ENCODE measurements at regions not wholly inside any gene's neighbourhood (a gene's known extent, or its start where the extent isn't known, plus 50 kb on each side); places are given as distances from the start of the nearest gene placed in this dataset.

GRCh38 chr1:61627365-61627764 is 97.6 kb downstream of the TM2D1 start:
- no peak for DNase-seq (ENCODE audit: low read depth in 2 of 2)

GRCh38 chr1:61626816-61627215 is 98.1 kb downstream of the TM2D1 start:
- no peak for DNase-seq (ENCODE audit: low read depth in 2 of 2)

- DNase-seq (ENCODE audit: low read depth in 2 of 2): no peak
Measured at GRCh38 chr1:61623852-61624251, 101.1 kb downstream of the TM2D1 start.

- no peak for DNase-seq (ENCODE audit: low read depth in 2 of 2)
Measured at GRCh38 chr1:61620536-61620935, 104.4 kb downstream of the TM2D1 start.

DNA sequence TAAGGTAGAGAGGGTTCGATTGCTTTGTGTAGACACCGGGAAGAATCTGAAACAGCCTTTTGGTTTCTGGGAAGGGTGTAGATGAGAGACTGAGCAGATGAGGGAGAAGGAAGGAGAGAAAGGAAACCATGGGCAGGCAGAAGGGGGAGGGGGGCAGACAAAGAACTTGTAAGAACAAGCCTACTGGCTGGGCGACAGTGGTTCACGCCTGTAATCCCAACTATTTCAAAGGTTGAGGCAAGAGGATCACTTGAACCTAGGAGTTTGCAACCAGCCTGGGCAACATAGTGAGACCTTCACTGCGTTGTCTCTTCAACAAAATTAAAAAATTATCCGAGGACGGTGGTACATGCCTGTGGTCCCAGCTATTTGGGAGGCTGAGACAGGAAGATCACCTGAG is 106.2 kb downstream of the TM2D1 start:
- DNase-seq (ENCODE audit: low read depth in 2 of 2): no peak

DNA sequence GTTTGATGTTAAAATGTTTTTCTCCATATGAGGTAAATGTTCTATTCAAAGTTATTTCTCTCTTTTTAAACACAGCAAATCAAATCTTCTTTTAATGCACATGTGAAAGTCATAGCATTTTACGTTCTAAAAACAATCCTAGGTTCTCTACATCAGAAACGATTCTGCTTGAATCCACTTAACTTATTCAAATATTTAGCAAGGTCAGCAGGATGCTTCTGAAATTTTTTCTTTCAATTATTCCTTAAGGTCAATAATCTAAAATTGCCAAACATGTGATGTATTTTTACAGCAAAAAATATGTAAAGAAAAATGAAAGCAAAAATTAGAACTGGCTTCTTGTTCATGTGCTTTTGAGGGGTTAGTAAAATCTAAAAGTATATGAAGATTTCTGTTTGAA is 106.7 kb downstream of the TM2D1 start:
- DNase-seq (ENCODE audit: low read depth in 2 of 2): no peak

DNA sequence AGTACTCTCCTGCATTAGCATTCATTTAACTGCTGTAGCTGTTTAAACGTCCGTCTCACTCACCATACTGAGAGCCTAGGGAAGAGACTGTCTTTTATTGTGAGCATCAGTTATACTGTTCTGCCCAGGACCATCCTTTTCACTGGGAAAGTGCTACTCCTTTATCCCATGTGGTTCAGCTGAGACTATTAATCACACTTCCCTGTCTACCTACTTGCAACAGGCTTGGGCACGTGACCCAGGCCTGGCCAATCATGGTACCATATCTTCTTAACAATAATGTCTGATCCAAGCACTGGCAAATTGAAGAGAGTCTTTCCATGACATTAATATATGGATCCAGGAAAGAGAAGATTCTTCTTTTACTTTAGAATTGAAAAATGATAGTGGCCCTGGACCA is 108.1 kb downstream of the TM2D1 start:
- DNase-seq (ENCODE audit: low read depth in 2 of 2): no peak

GRCh38 chr1:61612602-61613001 is 112.3 kb downstream of the TM2D1 start:
- DNase-seq (ENCODE audit: low read depth in 2 of 2): no peak

DNA sequence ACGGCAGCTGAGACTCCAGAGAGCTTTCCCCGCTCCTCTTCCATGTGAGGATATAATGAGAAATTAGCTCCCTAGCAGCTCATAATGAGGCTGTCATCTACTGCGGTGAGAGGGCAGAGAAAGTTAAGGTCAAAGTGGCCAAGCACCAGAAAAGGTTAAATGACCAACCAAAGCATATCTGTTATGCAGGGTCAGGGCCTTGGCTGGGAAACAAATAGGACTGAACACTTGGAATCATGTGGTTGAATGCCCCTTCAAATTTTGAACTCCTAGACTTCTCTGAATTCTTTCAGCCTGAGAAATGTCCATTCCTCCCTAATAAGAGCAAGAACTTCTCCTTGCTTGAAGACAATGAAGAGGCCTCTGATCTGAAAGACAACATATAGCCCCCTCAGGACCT is 115.9 kb downstream of the TM2D1 start:
- DNase-seq (ENCODE audit: low read depth in 2 of 2): no peak

- no peak for DNase-seq (ENCODE audit: low read depth in 2 of 2)
Measured at GRCh38 chr1:61607448-61607847, 117.5 kb downstream of the TM2D1 start.

DNA sequence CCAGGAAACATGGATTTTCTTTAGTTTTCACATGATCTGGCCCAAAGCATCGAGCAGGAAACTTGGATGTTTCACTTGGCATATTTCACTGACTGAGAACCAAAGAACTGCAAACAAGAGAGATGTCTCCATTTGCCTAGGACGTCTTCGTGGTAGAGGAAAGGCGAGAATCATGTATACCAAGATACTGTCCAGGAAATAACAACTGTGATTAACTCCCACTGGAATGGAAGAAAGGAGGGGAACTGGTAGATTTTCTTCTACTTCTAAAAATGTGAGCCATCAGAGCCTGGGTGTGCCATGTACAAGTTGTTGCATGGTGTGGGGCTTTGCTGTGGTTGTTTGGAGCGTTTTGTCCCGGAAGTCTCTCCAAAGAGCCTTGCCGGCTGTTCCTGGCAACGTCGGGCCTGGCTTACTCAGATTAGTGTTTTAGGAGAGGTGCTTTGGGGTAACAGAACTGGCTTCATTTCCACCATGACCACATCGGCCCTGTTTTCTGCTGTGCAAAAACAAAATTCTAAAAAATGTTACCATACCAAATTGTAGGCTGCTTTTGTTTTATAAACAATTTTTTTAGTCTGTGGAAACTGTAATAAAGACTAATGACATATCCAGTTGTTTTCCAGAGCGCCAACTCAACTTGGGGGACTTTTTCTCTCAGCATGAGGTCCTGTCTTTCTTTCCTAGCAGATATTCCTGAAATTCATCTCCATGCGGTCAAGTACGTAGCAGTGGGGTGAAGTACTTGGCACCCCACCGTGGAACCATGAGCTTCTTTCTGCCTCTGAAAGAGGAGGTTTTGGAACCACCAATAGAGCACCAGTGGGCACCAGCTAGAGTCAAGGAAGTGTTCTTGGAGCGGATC is 118.3 kb downstream of the TM2D1 start:
- no peak for DNase-seq (ENCODE audit: low read depth in 2 of 2)

GRCh38 chr1:61605607-61606321 is 119.2 kb downstream of the TM2D1 start:
- no peak for DNase-seq (ENCODE audit: low read depth in 2 of 2)

DNA sequence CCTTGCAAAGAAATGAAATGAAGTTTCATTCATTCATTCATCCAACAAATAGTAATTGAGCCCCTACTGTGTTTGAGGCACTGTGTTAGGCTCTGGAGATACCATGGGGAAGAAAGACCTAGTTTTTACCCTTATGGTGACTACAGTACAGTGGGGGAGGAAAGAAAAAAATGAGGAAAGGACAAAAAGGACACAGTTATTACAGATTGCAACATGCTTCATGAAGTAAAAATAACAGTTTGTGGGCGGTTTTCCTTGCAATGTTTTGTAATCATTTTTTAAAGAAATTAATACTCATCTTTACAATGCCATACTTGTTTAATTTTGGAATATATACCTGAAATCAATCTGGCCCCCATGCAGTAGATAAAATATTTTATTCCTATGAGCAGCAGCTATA is 120.3 kb downstream of the TM2D1 start:
- DNase-seq (ENCODE audit: low read depth in 2 of 2): no peak

- DNase-seq (ENCODE audit: low read depth in 2 of 2): no peak
Measured at GRCh38 chr1:61604261-61604660, 120.7 kb downstream of the TM2D1 start.

GRCh38 chr1:61602663-61603062 is 122.3 kb downstream of the TM2D1 start:
- no peak for DNase-seq (ENCODE audit: low read depth in 2 of 2)

DNA sequence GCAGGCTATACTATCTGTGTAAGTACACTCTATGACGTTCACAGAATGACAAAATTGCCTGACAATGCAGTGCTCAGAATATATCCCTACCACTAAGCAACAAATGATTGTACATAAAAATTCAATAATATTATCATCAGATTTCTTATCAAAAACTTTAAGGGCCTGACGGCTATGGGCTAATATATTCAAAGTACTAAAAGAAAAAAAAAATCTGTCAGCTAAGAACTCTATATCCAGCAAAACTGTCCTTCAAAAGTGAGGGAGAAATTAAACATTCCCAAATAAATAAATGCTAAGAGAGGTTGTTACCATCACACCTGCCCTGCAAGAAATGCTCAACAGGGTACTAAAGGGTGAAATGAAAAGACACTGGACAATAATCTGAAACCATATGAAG is 127.3 kb downstream of the TM2D1 start:
- DNase-seq (ENCODE audit: low read depth in 2 of 2): no peak

GRCh38 chr1:61593331-61593730 is 131.6 kb downstream of the TM2D1 start:
- no peak for DNase-seq (ENCODE audit: low read depth in 2 of 2)

GRCh38 chr1:61591351-61591750 is 133.6 kb downstream of the TM2D1 start:
- no peak for DNase-seq (ENCODE audit: low read depth in 2 of 2)

DNA sequence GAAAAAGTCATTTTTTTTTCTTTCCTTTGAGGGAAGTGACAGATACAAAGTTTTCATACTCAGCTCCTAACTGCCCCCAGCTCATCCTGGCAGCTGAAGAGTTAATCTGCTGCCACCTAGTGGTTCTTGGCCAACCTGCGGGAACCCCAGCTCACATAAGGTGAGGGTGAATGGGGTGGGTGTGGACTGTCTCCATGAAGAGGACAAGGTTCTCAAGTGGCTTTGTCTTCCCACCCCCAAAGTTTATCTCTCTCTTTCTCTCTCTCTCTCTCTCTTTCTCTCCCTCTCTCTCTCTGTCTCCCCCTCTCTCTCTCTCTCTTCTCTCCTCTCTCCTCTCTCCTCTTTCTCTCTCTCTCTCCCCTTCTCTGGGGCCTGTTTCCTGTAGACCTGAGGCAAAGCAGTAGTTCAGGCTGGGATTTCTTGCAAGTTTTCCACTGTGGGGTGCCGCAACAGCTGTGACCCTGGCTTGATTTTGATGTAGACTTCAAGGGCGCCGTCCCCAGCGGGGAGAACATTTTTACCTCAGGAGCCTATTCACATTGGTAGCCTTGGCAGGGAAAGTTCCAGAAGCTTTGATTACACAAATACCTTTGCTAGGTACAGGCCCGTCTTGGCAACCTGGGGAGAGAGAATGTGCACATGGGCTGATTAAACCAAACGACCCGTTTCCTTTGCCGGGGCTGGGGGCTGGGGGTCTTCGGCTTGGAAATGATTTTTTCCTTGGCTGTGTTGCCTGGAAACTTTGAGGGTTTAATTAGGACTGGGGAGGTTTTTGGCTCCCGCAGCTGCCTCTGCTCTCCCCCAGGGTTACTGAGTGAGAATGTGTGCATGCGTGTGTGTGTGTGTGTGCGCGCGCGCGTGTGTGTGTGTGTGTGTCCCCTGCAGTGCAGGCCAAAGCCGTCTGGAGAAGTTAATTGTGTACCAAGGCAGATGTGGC is 135.9 kb downstream of the TM2D1 start:
- DNase-seq (ENCODE audit: low read depth in 2 of 2): peak; percentile 7 to 8

DNA sequence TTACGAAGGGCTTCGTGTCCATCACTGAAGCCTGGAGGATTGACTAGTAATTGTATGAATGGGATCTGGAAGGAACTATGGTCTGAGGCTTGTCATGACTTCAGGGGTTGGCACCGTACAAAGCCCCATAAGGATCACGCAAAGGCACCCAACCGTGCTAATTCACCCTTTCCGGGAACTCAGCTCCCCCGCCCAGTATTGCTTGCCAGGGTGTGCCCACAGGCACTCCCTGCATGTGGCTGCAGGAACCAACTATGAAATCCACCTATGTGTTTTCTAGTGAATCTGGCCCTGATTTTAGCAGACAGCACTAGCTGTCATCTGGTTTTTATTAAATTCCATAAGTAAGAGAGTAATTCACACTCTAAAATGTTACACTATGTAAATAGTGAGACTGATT is 139.2 kb downstream of the TM2D1 start:
- DNase-seq (ENCODE audit: low read depth in 2 of 2): no peak

- DNase-seq (ENCODE audit: low read depth in 2 of 2): no peak
Measured at GRCh38 chr1:61583703-61584102, 141.2 kb downstream of the TM2D1 start.

- no peak for DNase-seq (ENCODE audit: low read depth in 2 of 2)
Measured at GRCh38 chr1:61581251-61581650, 143.7 kb downstream of the TM2D1 start.

Measured in stimulated activated CD8-positive, alpha-beta memory T cell treated with anti-CD3 and anti-CD28 coated beads, Interleukin-2, amount 100 ng/mL, for 1 hour (primary cell).